Central memory CD8-positive, alpha-beta T cell (primary cell): ENCODE measurements at regions not wholly inside any gene's neighbourhood (a gene's known extent, or its start where the extent isn't known, plus 50 kb on each side); places are given as distances from the start of the nearest gene placed in this dataset.
"Not testable (repeated sequence)": the region's sequence is repeated elsewhere in the genome, so short reads cannot be mapped to it uniquely, and the experiment has no call there.

ENCODE experiments used
- ATAC-seq: fragments of 150-1000 bp; cut with Tn5 transposase; replicated peaks from 2 replicates; pipeline ENCODE4 v1.10.0; 2022; ENCODE audit warnings: mild to moderate bottlenecking, moderate FRiP score, moderate number of reproducible peaks; ENCODE audit not compliant: poor library complexity, severe bottlenecking; ENCODE audit errors: extremely low read depth
- DNase-seq, 2 donors: peaks; one replicate each; pipeline ENCODE4 v3.0.0; 2021; ENCODE audit warnings: low spot score in 2 of 2
- H3K27ac Mint-ChIP-seq: one replicate; pipeline ENCODE4 v1.8.0; 2022; ENCODE audit warnings: low read depth, mild to moderate bottlenecking, moderate library complexity, mixed read lengths
- H3K27me3 Mint-ChIP-seq: one replicate; pipeline ENCODE4 v1.8.0; 2022; ENCODE audit warnings: mixed read lengths
- H3K36me3 Mint-ChIP-seq: one replicate; pipeline ENCODE4 v1.8.0; 2022; ENCODE audit warnings: mild to moderate bottlenecking, moderate library complexity, mixed read lengths; ENCODE audit not compliant: insufficient read depth
- H3K4me1 Mint-ChIP-seq: one replicate; pipeline ENCODE4 v1.8.0; 2022; ENCODE audit warnings: mixed read lengths
- H3K4me3 Mint-ChIP-seq: one replicate; pipeline ENCODE4 v1.8.0; 2022; ENCODE audit warnings: mild to moderate bottlenecking, moderate library complexity, mixed read lengths
- H3K9me3 Mint-ChIP-seq: one replicate; pipeline ENCODE4 v1.8.0; 2022; ENCODE audit warnings: mixed read lengths

- peak overlapping the region; percentile 68 for H3K27ac Mint-ChIP-seq
- H3K36me3 Mint-ChIP-seq, DNase-seq, ATAC-seq, H3K9me3 Mint-ChIP-seq, H3K27me3 Mint-ChIP-seq: not testable (repeated sequence)
- H3K4me1 Mint-ChIP-seq = peaks cover 30% of the 10 kb centered on the region
- peak overlapping the region; percentile 51 for H3K4me3 Mint-ChIP-seq
Observed at GRCh38 chr2:87465730-87466129, 282.2 kb upstream of the PLGLB2 start.

- H3K9me3 Mint-ChIP-seq, H3K27me3 Mint-ChIP-seq, H3K36me3 Mint-ChIP-seq, H3K27ac Mint-ChIP-seq: not testable (repeated sequence)
- ATAC-seq (peak; percentile 95), DNase-seq (peak in 1 of 2 donors; percentile 53)
- Mint-ChIP-seq H3K4me1 (peaks cover 35% of the 10 kb centered on the region), H3K4me3 (peak overlapping the region; percentile 13)
Observed at GRCh38 chr2:87466591-87467120, 281.2 kb upstream of the PLGLB2 start.

- not testable (repeated sequence) for H3K27ac Mint-ChIP-seq, DNase-seq, H3K27me3 Mint-ChIP-seq, H3K36me3 Mint-ChIP-seq, H3K9me3 Mint-ChIP-seq, ATAC-seq, H3K4me3 Mint-ChIP-seq
- H3K4me1 Mint-ChIP-seq = peaks cover 35% of the 10 kb centered on the region
Observed at GRCh38 chr2:87468429-87468981, 279.4 kb upstream of the PLGLB2 start.

- Mint-ChIP-seq H3K4me3 (peak overlapping the region; percentile 70), H3K27ac (peak overlapping the region; percentile 91), H3K4me1 (peaks cover 29% of the 10 kb centered on the region)
- not testable (repeated sequence) for H3K36me3 Mint-ChIP-seq, H3K27me3 Mint-ChIP-seq, H3K9me3 Mint-ChIP-seq, DNase-seq
- ATAC-seq = peak; percentile 22
Observed at GRCh38 chr2:87469180-87470151, 278.4 kb upstream of the PLGLB2 start.

- not testable (repeated sequence) for ATAC-seq, DNase-seq, H3K36me3 Mint-ChIP-seq, H3K9me3 Mint-ChIP-seq, H3K27me3 Mint-ChIP-seq
- Mint-ChIP-seq H3K4me3 (peak overlapping the region; percentile 59), H3K4me1 (peaks cover 28% of the 10 kb centered on the region), H3K27ac (peak overlapping the region; percentile 91)
Observed at GRCh38 chr2:87470381-87471380, 277.2 kb upstream of the PLGLB2 start.

GRCh38 chr2:87471478-87471877 is 276.4 kb upstream of the PLGLB2 start:
- not testable (repeated sequence) for H3K4me3 Mint-ChIP-seq, ATAC-seq, H3K9me3 Mint-ChIP-seq, H3K27me3 Mint-ChIP-seq, H3K36me3 Mint-ChIP-seq, DNase-seq
- H3K4me1 Mint-ChIP-seq = peaks cover 30% of the 10 kb centered on the region
- H3K27ac Mint-ChIP-seq = peak overlapping the region; percentile 91

GRCh38 chr2:87476223-87476872 is 271.5 kb upstream of the PLGLB2 start:
- peak overlapping the region; percentile 94 for H3K27ac Mint-ChIP-seq

GRCh38 chr2:87476936-87477335 is 271.0 kb upstream of the PLGLB2 start:
- Mint-ChIP-seq H3K4me3 (peak overlapping the region; percentile 47), H3K4me1 (peaks cover 23% of the 10 kb centered on the region), H3K27ac (peak overlapping the region; percentile 94)
- not testable (repeated sequence) for H3K36me3 Mint-ChIP-seq, H3K27me3 Mint-ChIP-seq, H3K9me3 Mint-ChIP-seq
- peak in 1 of 2 donors; percentile 27 for DNase-seq
- peak; percentile 87 for ATAC-seq

More at GRCh38 chr2:87476223-87476872, 271.5 kb upstream of the PLGLB2 start:
- peaks cover 23% of the 10 kb centered on the region for H3K4me1 Mint-ChIP-seq
- not testable (repeated sequence) for H3K9me3 Mint-ChIP-seq, H3K27me3 Mint-ChIP-seq, DNase-seq, H3K36me3 Mint-ChIP-seq
- ATAC-seq = peak; percentile 52
- H3K4me3 Mint-ChIP-seq = peak overlapping the region; percentile 47

- ATAC-seq, H3K27me3 Mint-ChIP-seq, DNase-seq, H3K27ac Mint-ChIP-seq, H3K9me3 Mint-ChIP-seq, H3K36me3 Mint-ChIP-seq, H3K4me3 Mint-ChIP-seq: not testable (repeated sequence)
- H3K4me1 Mint-ChIP-seq = peaks cover 31% of the 10 kb centered on the region
Observed at GRCh38 chr2:87477669-87478428, 270.0 kb upstream of the PLGLB2 start.

GRCh38 chr2:87478911-87479310 is 269.0 kb upstream of the PLGLB2 start:
- H3K27me3 Mint-ChIP-seq, H3K27ac Mint-ChIP-seq, H3K4me3 Mint-ChIP-seq, DNase-seq, ATAC-seq, H3K9me3 Mint-ChIP-seq, H3K36me3 Mint-ChIP-seq: not testable (repeated sequence)
- peaks cover 37% of the 10 kb centered on the region for H3K4me1 Mint-ChIP-seq

- H3K4me3 Mint-ChIP-seq, H3K36me3 Mint-ChIP-seq, DNase-seq, H3K9me3 Mint-ChIP-seq, H3K27me3 Mint-ChIP-seq: not testable (repeated sequence)
- peak; percentile 45 for ATAC-seq
- Mint-ChIP-seq H3K27ac (peak overlapping the region; percentile 90), H3K4me1 (peaks cover 18% of the 10 kb centered on the region)
Observed at GRCh38 chr2:87483093-87483680, 264.7 kb upstream of the PLGLB2 start.
